ENCODE measurements at regions not wholly inside any gene's neighbourhood (a gene's known extent, or its start where the extent isn't known, plus 50 kb on each side); places are given as distances from the start of the nearest gene placed in this dataset.

- H3K4me3 ChIP-seq (ENCODE audit: low read length): no peak overlapping the region
- no peak overlapping the region for H3K27ac Mint-ChIP-seq
- no peaks in the 10 kb centered on the region for H3K36me3 ChIP-seq (ENCODE audit: insufficient read depth, low read length)
- H3K9me3 Mint-ChIP-seq: no peaks in the 10 kb centered on the region
- no peaks in the 10 kb centered on the region for H3K36me3 Mint-ChIP-seq (ENCODE audit: low read depth)
- no peak for DNase-seq
- H3K4me1 ChIP-seq (ENCODE audit: insufficient read depth, low read length): no peaks in the 10 kb centered on the region
- TF ChIP-seq, protein P1, sequence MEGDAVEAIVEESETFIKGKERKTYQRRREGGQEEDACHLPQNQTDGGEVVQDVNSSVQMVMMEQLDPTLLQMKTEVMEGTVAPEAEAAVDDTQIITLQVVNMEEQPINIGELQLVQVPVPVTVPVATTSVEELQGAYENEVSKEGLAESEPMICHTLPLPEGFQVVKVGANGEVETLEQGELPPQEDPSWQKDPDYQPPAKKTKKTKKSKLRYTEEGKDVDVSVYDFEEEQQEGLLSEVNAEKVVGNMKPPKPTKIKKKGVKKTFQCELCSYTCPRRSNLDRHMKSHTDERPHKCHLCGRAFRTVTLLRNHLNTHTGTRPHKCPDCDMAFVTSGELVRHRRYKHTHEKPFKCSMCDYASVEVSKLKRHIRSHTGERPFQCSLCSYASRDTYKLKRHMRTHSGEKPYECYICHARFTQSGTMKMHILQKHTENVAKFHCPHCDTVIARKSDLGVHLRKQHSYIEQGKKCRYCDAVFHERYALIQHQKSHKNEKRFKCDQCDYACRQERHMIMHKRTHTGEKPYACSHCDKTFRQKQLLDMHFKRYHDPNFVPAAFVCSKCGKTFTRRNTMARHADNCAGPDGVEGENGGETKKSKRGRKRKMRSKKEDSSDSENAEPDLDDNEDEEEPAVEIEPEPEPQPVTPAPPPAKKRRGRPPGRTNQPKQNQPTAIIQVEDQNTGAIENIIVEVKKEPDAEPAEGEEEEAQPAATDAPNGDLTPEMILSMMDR (IDR thresholded peaks at IDR 0.05): no peak
- no peaks in the 10 kb centered on the region for H3K4me1 Mint-ChIP-seq (ENCODE audit: low read depth)
- CTCF ChIA-PET: no interaction called here
- peaks cover 3% of the 10 kb centered on the region for H3K27me3 Mint-ChIP-seq
- no peak for ATAC-seq (ENCODE audit: poor library complexity)
- intact Hi-C loops (cut with DNase I, micrococcal nuclease): no loop called here
- no peak overlapping the region for H3K4me3 Mint-ChIP-seq
- POLR2A ChIA-PET: no interaction called here
- no peaks in the 10 kb centered on the region for H3K9me3 ChIP-seq (ENCODE audit: control insufficient read depth in 1 of 2, insufficient read depth in 1 of 2, low read length in 2 of 2)
- H3K27ac ChIP-seq (ENCODE audit: low read depth in 1 of 2, low read length in 2 of 2): no peak overlapping the region
- H3K27me3 ChIP-seq (ENCODE audit: control insufficient read depth in 1 of 2, insufficient read depth in 2 of 2, low read length in 2 of 2): no peaks in the 10 kb centered on the region
Measured at GRCh38 chr5:66342341-66342880, 198.3 kb downstream of the SREK1 start.

- DNase-seq: no peak
- ChIA-PET CTCF (no interaction called here), POLR2A (no interaction called here)
- Mint-ChIP-seq H3K27me3 (peaks cover 8% of the 10 kb centered on the region), H3K27ac (no peak overlapping the region), H3K36me3 (ENCODE audit: low read depth) (no peaks in the 10 kb centered on the region), H3K4me1 (ENCODE audit: low read depth) (no peaks in the 10 kb centered on the region), H3K4me3 (no peak overlapping the region), H3K9me3 (no peaks in the 10 kb centered on the region)
- ATAC-seq (ENCODE audit: poor library complexity): no peak
- no peaks in the 10 kb centered on the region for H3K36me3 ChIP-seq (ENCODE audit: insufficient read depth, low read length)
- no peaks in the 10 kb centered on the region for H3K9me3 ChIP-seq (ENCODE audit: control insufficient read depth in 1 of 2, insufficient read depth in 1 of 2, low read length in 2 of 2)
- intact Hi-C loops (cut with DNase I, micrococcal nuclease): no loop called here
- no peaks in the 10 kb centered on the region for H3K27me3 ChIP-seq (ENCODE audit: control insufficient read depth in 1 of 2, insufficient read depth in 2 of 2, low read length in 2 of 2)
- TF ChIP-seq, protein P1 (IDR thresholded peaks at IDR 0.05): no peak
- H3K4me1 ChIP-seq (ENCODE audit: insufficient read depth, low read length): no peaks in the 10 kb centered on the region
- H3K4me3 ChIP-seq (ENCODE audit: low read length): no peak overlapping the region
- H3K27ac ChIP-seq (ENCODE audit: low read depth in 1 of 2, low read length in 2 of 2): no peak overlapping the region
Measured at GRCh38 chr5:66343370-66344071, 199.4 kb downstream of the SREK1 start.

- H3K36me3 ChIP-seq (ENCODE audit: insufficient read depth, low read length): no peaks in the 10 kb centered on the region
- ATAC-seq (ENCODE audit: poor library complexity): no peak
- intact Hi-C loops (cut with DNase I, micrococcal nuclease): no loop called here
- Mint-ChIP-seq H3K9me3 (no peaks in the 10 kb centered on the region), H3K36me3 (ENCODE audit: low read depth) (no peaks in the 10 kb centered on the region), H3K27me3 (peaks cover 17% of the 10 kb centered on the region), H3K27ac (no peak overlapping the region), H3K4me1 (ENCODE audit: low read depth) (no peaks in the 10 kb centered on the region), H3K4me3 (no peak overlapping the region)
- H3K4me3 ChIP-seq (ENCODE audit: low read length): no peak overlapping the region
- no peak overlapping the region for H3K27ac ChIP-seq (ENCODE audit: low read depth in 1 of 2, low read length in 2 of 2)
- H3K4me1 ChIP-seq (ENCODE audit: insufficient read depth, low read length): no peaks in the 10 kb centered on the region
- TF ChIP-seq, protein P1 (IDR thresholded peaks at IDR 0.05): no peak
- H3K27me3 ChIP-seq (ENCODE audit: control insufficient read depth in 1 of 2, insufficient read depth in 2 of 2, low read length in 2 of 2): no peaks in the 10 kb centered on the region
- POLR2A ChIA-PET: no interaction called here
- H3K9me3 ChIP-seq (ENCODE audit: control insufficient read depth in 1 of 2, insufficient read depth in 1 of 2, low read length in 2 of 2): no peaks in the 10 kb centered on the region
- DNase-seq: no peak
- CTCF ChIA-PET: no interaction called here
Measured at GRCh38 chr5:66344544-66344943, 200.4 kb downstream of the SREK1 start.
